ENCODE measurements at regions not wholly inside any gene's neighbourhood (a gene's known extent, or its start where the extent isn't known, plus 50 kb on each side); places are given as distances from the start of the nearest gene placed in this dataset.

DNA sequence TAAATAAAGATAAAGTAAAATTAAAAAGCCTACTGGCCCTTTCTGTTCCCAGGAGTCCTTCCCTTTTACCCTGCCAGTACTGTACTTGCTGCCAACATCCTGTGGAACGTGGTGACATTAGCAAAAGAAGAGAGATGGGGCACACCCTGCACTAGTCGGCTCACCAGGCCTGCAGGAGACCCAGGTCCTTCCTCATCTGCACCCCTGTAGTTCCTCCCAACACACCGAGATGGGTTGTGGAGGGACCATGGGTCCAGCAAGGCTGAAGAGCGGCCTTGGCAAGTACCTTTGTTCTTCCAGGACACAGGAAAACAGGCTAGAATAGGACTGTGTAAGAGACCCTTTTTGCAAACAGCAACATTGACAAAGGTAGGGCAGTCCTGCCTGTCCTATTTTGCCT lies 98.7 kb upstream of the TMPRSS2 start:
- no peak for DNase-seq

DNA sequence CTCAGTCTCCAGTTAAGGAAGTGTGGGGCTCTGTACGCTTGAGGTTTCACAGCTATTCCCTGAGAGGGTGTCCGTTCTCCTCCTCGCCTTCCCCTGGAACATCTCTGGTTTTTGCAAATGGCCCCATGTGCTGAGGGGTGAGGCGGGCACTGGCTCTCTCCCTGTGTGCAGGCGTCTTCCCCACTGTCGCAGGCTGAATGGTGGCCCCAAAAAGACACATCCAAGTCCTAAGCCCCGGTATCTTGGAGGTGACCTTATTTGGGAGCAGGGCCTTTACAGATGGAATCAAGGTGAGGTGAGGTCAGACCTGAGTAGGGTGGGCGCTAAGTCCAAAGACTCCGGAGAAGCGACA lies 98.0 kb upstream of the TMPRSS2 start:
- DNase-seq = no peak

DNA sequence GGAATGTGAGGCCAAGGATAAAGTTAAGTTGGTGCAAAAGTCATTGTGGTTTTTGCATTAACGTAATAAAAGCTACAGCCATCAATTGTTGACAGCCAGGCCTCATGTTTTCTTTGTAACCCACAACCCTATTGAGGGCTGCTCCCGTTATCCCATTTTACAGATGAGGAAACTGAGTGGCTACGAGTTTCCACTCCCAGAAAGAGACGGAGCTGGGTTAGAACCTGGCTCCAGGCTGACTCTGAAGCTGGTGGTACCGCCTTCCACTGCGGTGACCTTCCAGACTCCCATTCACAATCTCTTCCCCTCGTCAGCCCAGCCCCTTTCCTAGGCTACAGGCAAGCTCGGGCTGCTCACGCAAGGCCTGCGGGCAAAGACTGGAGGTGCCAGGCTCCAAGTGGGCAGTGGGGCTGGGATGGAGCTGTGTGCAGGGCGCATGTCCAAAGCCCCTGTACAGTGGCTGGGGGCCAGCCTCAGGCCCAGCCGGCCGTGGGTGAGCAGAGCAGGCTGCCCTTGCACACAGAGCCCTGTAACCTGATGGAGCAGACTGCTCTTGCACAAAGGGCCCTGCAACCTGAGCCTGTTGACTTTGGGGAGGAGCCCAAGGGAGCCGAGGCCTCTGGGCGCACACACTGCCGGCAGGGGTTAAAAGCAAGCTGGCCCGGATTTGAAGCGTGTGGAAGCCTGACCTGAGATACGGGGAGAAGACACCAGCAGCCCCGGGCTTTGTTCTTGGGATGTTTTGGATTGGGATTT lies 97.4 kb upstream of the TMPRSS2 start:
- DNase-seq = no peak

DNA sequence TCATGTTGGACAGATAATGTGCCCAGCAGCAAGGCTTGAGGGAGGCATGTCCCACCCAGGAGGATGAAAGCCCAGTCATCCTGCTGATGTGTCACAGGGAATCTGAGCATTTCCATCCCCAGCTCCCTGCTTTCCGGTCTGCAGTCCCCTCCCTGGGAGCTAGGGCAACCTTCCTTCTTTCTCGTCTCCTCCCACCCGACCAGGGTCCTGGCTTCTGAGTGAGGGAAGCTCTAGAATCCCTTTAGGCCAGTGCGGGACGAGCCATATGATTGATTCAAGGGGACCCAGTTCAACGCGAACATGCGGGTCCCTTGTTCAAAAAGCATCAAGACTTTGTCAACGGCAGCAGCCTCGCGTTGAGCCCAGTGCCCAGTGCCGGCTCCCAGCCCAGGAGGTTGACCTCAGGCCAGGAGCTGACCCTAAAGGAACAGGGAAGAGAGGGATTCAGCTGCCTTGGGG lies 96.7 kb upstream of the TMPRSS2 start:
- DNase-seq = no peak

DNA sequence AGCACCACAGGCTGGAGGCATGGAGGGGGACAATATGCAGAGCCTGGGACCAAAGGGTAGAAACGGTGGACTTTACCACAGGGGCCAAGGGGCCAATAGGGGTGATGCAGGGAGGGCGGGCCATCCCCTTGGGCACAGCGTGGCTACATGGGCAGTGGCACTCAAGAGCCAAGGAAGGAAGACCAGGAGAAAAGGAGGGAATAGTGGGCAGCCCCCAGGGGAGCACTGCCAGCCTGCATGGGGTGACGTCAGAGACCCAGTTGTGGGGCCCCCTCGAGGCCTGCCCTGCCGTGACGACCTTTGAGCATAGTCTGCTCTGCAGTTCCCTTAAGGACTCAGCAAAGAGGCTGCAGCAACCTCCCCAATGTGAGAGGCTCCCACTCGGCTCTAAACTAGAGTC lies 95.5 kb upstream of the TMPRSS2 start:
- DNase-seq = no peak

DNA sequence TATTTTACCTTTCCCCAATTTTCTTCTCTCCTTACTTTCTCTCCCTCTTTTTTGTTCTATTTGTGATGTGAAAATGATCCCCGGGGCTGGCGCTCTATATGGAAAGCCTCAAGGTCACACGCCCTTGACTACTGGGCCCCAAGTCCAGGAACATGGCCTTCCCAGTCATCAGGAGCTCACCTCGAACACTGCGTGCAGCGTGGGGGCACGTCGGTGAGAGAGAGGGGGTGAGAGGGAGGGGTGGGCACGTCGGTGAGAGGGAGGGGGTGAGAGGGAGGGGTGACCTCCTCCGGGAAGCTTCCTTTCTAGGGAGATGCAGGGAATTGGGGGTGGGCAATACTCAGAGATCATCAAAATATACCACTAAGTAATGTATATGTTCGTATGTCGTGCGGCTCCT lies 94.6 kb upstream of the TMPRSS2 start:
- no peak for DNase-seq

DNA sequence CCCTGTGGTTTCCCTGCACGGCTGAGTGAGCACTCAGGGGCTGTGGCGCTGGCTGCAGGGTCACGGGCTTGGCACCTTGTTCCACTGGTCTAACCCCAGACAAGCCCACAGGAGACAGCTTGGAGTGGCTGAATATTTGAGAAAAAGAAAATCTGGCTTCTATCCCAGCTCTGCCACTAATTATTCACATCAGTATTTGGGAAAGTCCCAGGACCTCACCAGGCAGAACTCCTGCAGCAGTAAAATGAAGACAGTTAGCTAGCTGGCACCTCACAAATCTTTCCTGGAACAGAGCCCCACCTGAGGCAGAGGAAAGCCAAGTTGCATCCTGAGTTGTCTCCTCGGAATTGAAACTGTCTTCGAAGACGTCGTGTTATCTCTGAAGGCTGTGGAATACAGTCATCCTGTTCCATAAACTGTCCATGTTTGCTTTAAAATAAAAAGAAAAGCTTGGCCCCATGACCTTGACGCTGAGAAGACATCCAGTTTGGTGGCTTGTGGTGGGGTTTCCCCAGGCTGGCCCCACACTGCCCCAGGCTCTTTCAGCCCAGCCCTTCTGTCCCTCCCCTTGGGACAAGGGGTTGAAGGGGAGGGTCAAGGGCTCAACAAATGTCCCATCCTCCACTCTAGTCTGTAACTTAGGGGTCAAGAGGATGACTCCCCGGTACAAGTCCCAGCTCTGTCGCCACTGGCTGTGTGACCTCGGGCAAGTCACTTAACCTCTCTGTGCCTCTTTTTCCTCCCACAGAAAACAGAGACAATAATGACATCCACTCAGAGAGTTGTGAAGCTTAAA lies 93.8 kb upstream of the TMPRSS2 start:
- DNase-seq = no peak

DNA sequence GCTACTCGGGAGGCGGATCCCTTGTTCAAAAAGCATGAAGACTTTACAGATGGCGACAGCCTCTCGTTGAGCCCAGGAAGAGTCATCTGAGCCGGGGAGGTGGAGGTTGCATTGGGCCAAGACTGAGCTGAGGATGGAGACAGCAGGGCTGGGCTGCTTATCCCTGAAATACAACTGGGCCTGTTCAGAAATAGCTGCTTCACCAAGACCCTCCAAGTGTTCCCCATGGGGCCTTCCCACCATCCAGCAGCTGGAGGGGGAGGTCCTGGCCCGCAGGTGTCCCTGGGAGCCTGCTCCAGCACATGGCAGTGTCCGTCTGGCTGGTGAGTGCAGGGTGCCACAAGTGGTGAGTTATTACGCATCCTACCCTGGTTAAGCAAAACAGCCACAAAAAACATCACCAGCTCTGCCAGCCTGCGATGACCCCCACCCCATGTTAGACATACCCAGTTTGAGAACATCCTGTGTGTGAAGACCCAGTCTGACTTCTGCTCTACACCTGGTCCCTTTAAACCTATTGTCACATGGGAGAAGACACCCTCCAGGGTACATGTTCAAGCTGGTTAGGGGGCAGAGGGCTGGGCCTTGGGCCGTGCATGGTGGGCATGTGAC lies 93.1 kb upstream of the TMPRSS2 start:
- no peak for DNase-seq

DNA sequence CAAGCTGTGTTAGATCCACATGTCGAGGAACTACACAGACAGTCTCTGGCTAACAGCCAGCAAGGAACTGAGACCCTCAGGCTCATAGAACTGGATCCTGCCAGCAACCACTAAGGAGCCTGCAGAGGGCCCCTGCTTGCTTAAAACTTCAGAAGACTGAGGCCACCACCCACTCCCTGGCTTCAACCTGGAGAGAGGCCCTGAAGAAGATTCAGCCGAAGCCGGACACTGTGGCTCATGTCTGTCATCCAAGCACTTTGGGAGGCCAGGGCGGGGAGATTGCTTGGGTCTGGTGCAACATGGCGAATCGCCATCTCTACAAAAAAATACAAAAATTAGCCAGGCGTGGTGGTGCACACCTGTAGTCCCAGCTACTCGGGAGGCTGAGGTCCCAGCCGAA lies 92.6 kb upstream of the TMPRSS2 start:
- no peak for DNase-seq

DNA sequence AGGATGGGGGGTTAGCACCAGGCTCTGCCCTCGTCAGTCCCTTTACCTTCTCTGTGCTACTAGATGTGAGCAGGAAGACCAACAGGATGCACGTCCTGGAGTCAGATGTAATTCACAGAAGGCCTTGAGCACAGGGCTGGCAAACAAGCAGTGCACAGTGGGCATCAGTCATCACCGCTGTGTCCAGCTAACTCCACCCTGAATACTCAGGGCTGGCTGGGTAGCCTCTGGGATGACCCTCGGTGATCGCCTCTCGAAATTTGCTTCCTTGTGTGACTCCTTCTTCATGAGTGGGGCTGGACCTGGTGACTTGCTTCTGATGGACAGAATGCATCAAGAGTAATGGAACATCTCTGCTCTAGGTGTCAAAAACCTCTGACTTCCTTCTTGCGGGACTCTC lies 92.2 kb upstream of the TMPRSS2 start:
- DNase-seq = no peak

DNA sequence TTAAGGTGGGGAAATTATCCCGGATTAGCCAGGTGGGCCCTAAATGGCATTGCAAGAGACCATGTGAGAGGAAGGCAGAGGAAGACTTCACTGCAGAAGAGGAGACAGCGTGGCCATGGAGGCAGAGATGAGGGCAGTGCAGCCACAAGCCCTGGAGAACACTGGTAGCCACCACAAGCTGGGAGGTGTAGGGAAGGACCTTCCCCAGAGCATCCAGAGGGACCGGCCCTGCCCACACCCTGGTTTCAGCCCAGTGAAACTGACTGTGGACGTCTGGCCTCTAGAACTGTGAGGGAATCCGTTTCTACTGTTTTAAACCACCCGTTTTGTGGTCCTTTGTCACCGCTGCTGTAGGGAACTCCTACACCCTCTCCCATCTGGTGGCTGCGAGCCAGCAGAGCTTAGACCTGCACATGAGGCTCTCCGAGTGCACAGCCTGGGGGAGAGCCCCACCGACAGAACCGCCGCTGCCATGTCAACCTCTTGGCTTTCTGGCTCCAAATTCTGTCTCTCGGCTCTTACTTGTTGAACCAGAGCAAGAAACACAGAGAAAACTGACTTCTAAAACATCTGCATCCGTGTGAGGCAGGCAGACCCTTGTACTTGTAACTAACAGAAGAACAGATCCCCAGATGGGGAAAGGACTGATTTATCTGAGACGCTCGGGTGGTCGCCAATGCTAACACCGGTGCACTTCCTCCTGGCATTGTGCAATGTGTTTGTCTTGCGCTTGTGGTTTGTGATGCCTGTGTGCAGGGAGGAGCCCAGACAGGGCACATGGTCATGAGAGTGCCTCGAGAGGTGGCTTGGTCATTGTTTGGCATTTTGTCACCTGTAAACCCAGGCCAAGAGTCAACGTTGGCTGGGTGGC lies 90.8 kb upstream of the TMPRSS2 start:
- no peak for DNase-seq

DNA sequence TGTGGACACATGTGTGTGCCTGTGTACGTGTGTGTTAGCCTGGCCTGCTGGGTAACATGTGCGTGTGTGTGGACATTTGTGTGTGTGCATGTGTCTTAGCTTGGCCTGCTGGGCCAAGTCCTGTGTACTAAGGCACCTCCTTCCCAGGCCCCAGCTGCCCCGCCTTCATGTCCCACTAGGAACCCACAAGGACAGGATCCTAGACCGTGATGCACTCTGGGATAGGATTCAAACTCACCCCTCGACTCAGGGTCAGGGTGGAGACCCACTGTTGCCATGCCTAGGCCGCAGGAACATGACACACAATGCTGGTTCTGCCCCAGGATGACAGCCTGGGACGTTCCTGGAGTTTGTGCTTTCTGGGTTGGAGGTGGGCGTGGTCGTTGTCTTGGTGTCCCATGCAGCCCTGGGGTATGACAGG lies 89.9 kb upstream of the TMPRSS2 start:
- no peak for DNase-seq

DNA sequence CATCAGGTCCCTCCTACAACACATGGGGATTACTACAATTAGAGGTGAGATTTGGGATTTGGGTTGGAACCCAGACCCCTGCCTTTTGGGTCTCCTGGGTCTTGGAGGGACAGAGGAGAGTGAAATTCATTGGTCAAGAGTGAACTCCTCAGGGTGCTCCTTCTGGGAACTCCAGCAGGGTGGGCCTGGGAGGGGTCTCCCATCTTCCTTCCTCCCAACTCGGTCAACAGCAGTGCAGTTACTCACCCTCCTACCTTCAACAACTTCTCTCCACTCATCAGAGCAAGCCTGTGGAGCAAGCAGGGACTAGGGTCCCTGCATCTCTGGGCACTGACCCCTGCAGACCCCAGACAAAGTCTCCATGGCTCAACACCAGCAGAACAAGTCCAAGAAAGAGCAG lies 89.3 kb upstream of the TMPRSS2 start:
- DNase-seq = no peak

DNA sequence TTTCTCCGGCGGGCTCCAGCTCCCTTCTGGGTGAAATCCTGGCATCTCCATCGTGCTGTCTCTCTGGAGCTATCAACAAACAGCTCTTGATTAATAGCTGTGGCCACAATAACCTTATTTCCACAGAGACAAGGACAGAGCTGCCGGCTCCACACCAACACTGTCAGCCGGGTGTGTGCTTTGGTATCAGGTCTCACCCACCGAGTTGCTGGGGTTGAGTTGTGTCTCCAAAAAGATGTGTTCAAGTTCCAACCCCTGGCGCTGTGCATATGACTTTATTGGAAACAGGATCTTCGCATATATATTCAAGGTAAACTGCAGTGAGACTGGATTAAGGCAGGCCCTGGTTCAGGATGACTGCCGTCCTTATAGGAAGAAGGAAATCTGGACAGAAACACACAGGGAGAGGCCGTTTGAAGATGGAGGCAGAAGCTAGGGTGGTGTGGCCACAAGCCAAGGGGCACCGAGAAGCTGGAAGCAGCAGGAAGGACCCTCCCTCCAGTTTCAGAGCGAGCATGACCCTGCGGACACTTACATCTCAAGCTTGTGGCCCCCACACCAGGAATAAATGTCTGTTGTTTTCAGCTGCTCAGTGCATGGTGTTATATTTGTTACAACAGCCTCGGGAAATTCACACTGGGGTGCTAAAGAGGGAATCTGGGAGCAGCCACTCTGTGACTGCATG lies 88.4 kb upstream of the TMPRSS2 start:
- no peak for DNase-seq

DNA sequence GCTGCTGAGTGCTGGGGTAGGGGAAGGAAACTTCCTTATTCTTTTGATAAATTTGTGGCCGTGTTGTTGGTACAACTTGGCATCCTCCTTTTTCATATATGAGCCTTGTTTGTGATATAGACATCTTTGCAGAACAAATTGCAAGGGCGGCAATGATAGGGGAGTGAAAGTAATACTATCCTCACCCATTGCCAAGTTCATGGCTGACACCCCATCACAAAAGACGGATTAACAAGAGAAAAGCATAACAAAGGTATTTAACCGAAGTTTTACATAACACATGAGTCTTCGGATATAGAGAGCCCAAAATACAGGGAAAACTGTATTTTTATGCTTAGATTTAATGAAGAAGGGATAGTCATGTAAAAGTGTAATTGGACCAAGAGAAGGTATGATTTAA lies 86.3 kb upstream of the TMPRSS2 start:
- DNase-seq = no peak

DNA sequence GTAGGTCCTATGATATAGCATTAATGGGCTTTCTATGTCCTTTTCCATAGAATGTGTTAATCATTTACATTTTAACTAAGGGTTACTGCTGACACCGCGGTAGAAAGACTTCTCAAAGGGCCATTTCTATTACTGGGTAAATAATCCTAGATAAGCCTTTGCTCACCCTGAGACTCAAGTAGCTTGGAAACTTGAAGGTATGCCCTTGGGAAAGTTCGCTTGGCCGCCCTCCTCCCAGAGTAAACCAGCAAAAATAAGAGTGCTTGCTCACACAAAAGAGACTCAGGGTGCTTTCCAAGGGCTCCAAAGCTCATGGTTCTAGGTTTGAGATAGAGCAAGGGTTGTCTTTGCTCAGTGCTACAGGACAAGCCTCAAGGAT lies 85.8 kb upstream of the TMPRSS2 start:
- no peak for DNase-seq

DNA sequence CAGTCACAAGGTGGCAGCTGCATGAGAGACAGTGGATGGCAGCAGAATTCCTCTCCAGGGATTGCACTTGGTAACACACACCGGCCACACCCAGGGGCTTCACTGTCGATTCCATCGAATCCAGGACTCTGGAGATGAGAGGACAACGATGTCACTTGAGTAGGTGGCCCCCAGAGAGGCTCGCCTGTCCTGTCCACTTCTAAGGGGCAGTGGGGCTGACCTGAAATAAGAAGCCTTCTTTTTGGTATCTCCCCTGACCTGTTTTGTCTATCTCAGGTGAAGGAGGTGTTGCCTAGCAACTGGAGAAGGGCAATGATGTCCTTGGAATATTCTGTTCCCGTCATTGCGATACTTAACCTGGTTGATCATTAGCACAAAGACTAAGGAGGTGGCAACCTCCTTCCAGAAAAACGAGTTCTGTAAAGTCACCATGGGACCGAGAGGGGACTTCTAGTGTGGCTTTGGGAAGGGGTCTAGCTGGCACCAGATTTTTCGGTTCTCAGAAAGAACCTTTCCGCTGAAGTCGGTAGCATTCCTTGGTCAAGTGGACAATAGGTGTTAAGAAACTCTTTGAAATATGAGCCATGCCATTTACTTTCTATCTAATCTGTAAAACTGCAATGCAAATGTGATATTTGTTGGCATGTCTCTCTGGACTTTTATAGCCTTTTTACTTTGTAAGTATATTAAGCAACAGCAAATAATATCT lies 85.2 kb upstream of the TMPRSS2 start:
- no peak for DNase-seq

DNA sequence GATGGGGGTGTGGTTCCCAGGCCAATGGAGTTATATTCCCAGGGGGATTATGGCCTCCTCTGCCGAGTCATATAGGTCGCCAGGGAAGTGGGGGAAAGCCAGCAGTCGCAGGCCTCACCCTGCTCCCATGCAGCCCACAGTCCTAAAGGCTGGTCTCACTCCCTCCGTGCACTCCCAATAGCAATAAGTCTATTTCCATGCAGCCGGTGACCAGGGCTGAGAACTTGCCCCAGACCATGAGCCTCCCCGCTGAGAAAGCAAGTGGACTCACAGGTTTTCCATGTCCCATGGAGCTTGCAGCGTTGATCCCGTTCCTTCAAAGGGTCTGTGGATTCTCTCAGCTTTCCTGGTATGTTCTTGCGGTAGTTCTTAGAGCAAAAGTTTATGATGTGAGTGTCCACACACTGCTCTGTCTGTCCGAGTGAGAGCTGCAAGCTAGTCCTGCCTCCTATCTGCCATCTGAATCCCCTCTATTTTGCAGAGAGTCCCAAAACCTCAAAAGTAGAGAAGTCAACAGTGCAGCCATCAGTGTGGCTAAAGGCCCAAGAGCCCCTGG lies 81.7 kb upstream of the TMPRSS2 start:
- DNase-seq = no peak

DNA sequence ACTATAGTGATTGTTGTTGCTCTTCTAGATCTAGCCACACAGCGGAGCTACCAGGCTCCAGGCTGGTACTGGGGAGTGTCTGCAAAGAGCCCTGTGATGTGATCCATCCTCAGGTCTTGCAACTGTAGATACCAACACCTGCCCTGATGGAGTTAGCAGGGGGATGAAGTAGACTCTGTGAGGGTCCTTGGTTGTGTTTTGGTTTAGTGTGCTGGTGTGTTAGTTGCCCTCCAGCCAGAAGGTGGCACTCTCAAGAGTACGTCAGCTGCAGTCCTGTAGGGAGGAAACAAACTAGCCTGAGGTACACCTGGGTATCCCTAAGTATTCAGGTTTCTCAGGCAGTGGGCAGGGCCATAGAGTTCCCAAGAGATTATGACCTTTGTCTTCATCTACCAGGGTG lies 81.2 kb upstream of the TMPRSS2 start:
- DNase-seq = no peak

DNA sequence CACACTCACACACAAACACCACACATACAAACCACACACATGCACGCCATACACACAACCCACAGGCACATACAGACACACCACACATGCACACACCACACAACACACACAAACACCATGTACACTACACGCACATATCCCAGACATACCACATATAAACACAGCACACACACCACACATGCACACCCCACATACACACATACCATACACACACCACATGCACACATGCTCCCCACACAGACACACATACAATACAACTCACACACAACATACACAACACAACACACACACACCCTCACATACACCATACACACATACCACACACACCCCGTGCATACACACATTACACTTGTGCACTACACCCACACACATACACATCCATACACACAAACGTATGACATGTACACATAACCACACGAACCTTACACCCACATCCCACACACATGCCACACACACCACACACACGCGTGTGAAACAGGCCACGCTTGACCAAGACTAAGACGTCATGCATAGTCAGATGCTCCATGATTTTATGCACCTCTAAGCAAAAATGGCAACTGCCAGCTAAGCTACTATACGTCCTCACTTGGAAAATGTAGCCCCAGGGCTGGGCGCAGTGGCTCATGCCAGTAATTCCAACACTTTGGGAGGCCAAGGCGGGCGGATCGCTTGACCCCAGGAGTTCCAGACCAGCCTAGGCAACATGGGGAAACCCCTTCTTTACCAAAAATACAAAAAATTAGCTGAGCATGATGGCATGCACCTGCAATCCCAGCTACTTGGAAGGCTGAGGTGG lies 77.4 kb upstream of the TMPRSS2 start:
- no peak for DNase-seq
